KBM-7 (cell line): ENCODE measurements at regions not wholly inside any gene's neighbourhood (a gene's known extent, or its start where the extent isn't known, plus 50 kb on each side); places are given as distances from the start of the nearest gene placed in this dataset.

Experiments
- DNase-seq: peaks from one replicate; pipeline ENCODE4 v3.0.0-alpha.2; 2015
- in situ Hi-C: fragments of 300-500 bp; cut with MboI; formaldehyde crosslinking; loops from 2 replicates; pipeline ENCODE4 v1.14.3; 2020; ENCODE audit warnings: low sequenced_read_pairs, low pct_unique_long_range_greater_than_20kb, mixed read lengths

DNA sequence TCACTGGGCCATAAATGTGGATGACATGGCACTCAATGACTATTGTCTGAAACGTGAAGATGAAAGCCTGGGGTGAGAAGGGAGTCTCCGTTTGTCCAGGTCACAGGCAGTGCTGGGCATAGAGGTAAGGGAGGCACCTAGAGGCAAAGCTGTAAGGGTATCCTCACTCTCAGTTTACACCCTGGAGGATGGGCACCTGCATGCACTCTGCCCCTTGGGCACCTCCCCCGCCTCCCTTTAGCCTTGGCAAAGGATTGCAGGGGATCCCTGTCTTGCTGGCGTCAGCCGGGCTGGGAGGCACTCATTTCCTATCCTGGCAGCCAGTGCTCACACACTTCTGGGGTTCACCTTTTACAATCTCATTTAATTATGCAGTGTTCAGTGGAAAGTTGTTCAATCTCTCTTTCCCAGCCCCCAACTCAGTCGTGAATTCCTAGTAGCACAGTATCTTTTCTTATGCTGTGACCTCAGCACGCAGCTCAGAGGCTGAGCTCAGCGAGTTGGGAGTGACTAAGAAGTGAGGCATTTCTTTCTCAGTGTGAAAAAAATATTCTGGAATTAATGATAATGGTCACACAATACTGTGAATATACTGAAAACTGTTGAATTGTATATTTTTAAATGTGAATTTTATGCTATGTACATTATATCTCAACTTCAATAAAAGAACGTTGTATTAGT, 866.6 kb downstream of the BRD1 start:
- in situ Hi-C loops, result no loop called here

DNA sequence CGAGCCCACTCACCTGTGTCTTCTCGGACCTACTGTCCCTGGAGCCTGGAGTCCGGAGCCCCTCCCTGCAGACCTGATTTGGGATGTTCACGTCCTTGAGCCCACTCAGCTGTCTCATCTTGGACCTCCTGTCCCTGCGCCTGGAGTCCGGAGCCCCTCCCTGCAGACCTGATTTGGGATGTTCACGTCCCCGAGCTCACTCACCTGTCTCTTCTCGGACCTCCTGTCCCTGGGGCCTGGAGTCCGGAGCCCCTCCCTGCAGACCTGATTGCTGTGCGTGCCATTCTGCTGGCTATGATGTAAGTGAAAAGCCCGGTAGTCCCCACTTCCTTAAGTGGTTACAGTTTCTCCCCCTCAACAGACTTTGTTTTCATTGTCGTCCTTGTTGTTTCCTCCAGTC, 867.1 kb downstream of the BRD1 start:
- DNase-seq, result no peak
- in situ Hi-C loops, result no loop called here

More for the DNA sequence above, 866.6 kb downstream of the BRD1 start:
- no peak for DNase-seq

DNA sequence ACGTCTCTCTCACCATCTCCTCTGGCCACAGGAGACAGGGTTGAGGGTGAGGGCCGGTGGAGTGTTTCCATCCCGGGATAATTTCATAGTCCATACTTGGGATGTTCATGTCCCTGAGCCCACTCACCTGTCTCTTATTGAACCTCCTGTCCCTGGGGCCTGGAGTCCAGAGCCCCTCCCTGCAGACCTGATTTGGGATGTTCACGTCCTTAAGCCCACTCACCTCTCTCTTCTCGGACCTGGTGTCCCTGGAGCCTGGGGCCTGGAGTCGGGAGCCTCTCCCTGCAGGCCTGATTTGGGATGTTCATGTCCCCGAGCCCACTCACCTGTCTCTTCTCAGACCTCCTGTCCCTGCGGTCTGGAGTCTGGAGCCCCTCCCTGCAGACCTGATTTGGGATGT, 868.2 kb downstream of the BRD1 start:
- no peak for DNase-seq
- in situ Hi-C loops, result no loop called here

DNA sequence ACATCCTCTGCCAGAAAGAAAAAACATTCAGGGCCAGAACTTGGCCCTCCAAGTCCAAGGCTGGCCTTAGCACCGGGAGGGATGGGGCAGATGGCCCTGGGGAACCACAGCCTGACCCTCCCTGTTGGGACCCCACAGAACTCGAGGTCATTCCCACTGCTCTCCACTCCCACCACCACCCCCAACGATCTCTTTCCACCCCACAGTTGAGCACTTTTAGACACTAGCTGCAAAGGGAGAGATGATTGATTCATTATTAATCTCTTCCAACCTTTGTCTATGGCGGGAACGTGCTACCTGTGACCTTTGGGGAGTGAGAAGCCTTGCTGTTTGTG, 869.7 kb downstream of the BRD1 start:
- in situ Hi-C loops, result no loop called here
- no peak for DNase-seq

DNA sequence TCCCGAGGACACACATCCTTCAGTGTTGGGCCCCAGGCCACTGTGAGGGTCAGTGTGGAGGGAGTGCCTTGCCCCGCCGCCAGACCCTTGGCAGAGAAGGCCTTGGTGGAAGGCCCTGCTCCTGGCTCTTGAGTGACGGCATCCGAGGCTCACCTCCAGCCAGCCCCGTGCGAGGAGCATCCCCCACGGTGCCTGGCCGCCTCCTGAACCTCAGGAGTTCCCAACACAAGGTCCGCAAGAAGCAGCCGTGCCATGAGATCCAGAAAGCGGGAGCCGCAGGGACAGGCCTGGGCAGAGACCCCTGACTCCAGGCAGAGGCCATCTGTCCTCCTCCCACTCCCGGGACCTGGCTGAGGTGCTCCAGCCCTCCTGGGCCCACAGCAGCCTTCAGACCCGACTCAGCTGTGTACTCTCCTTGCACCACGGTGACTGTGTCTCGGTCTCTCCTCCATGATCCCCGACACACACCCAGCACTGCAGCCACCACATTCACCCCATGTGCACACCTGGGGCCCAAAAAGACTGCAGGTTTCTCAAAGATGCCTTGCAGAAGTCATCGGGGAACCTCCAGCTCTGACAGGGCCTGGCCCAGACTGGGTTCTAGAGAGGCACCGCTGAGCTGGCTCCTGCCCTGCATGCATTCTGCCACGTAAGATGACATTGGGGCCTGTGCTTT, 870.2 kb downstream of the BRD1 start:
- in situ Hi-C loops, result no loop called here

DNA sequence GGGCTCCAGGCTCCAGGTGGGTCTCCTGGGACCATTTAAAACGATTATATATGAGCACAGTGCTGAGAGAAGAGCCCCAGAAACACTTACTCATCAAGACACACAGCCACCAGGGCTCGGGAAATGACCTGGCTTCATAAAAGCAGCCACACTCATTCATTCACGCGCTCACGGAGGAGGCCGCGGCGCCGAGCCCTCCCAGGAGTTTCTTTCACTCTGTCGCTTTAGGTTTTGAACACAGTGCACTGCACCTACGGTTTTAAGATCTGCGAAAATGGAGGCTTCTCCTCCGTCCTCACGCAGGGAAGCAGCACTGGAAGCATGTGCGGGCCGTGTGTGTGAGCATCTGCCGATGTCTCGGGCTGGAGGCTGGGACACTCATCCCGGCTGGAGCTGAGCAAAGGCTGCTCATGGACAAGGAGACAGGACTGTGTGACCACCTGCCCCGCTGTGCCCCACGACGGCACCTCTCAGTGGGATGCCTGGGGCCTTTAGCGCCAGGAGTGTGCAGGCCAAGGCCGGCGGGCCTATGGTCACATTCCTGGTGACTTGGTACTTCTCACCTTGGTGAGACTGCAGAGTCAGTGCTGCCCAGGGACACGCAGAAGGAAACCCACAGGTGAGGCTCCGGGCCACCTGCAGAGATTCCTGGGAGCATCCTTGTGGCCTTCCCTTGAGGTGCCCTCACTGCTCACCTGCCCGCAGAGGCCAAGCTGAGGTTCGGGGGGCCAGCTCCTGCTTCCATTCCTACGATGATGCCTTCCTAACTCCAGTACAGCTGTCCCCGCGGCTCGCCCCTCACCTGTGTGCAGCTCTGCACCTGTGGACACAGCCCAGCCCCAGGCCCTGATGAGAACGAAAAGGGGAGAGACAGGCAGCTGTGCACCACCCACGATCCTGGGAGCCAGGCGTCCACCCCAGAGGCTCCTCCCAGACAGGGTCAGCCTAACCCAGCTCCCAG, 872.0 kb downstream of the BRD1 start:
- in situ Hi-C loops, result no loop called here
- DNase-seq, result no peak

More for the DNA sequence above, 870.2 kb downstream of the BRD1 start:
- DNase-seq, result no peak

DNA sequence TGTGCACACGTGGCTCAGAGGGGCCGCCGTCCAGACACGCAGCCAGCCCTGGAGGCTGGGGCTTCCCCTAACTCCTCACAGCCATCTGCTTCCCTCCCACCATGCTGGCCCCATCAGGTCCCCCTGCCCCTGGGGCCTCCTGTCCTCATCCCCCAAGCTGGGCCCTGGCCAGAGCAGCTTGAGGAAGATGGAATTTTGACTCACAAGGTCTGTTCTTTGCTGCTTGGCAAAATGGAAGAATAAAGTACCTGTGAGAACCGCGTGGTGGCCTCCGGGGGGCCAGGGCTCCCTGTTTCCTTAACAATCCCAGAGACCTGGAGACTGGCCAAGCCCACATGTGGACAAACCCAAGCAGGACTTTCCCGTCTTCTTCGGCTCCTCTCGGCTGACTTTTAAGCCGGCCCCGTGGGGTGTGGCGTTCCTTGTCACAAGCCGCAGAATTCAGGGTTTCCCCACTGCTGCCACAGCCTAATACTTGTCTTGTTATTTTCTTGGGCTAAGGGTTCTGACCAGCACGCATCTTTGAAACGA, 872.8 kb downstream of the BRD1 start:
- no peak for DNase-seq
- in situ Hi-C loops, result no loop called here

DNA sequence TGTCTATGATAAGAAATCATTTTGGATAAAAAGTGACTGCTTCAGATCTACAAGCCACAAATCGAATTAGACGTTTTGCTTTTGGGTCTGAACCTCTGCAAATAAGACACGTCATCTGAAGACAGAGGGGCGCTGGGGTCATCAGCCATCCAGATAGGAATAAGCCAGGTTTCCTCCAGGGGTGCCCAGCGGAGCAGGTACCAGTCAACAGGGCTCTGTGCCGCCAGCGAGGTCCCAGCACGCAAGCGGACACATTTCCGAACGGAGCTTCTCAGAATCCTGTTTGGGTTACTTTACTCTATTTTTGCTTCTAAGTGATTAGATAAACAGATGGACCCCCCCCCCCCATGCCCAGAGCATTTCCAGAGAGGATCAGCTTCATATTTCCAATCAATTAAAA, 873.8 kb downstream of the BRD1 start:
- in situ Hi-C loops, result no loop called here
- no peak for DNase-seq

DNA sequence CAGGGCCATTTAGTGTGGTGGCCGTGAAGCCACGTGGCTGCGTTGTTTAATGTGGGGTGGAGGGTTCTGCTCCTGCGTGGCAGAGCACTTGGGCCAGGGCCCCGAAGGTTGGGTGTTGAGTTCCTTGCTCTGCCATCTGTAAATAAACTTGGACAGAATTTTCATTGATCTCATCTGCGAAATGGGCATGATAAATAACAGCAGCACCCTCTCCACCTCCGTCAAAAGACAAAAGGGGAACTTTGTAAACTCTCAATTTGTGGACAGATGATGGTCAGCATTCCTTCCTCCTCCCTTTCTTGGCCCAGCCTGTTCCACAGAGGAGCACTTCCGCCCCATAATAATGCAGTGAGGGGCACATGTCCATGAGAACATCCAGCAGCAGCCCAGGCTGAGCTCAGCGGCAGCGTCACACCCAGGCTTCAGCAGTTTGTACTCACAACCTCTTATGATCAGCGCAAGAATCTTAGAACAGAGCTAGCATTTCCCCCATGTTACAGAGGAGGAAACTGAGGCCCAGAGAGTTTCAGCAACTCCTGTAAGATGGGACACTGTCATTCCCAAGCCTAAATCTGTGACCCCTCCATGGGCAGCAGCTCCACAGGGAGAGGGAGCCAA, 874.5 kb downstream of the BRD1 start:
- in situ Hi-C loops, result no loop called here
- no peak for DNase-seq

DNA sequence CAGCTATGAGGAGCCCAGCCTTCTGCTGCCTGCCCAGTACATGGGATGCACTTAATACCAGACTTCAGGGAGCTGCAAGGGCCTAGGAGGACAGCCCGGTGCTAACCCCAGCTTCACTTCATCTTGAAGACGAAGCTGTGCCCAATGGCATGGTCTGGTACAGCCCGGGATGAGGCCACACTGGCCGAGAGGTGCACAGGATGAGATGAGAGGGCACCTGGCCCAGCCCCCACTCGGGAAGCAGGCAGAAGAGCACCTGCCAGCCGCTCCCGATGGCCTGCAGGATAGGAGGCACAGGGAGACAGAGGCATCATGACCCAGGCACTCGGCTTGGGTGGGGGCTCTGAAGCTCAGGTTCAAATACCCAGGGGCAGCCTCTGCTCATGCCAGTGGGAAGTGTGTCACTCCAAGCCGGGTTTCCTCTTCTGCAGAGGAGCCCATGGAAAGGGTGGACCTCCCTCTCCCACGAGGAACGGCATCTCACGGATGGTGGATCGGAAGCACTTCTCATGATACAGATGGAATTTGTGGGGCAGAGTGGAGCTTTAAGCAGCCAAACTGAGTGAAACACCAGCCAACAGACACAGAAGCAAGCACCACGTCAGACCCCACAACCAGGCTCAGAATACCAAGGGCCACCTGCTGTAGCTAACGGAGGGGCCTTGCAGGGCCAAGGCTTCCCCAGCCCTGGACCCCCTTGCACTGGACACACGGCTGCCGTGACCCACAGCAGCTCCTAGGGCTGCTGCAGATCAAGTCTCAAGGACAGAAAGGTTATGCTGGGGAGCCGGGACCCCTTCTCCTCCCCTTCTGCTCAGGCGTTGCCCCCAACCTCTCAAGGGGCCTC, 875.2 kb downstream of the BRD1 start:
- in situ Hi-C loops, result no loop called here
- no peak for DNase-seq

DNA sequence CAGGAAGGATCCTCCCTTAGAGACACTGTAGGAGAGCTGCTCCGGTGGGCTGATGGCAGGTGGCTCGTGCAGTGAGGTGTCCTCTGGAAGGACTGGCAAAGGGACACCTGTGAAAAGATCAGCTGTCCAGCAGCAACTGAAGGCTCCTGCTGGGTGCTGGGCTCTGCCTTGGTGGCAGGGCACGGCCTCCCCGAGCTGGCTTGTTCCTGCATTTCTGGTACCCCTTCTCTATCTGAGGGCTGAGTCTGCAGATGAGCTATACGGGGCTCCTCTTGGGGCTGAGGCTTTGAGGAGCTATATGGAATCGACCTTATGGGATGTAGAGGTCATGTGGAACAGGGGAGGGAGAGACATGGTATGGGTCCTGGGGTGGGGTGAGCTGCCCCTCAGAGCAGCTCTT, 875.8 kb downstream of the BRD1 start:
- in situ Hi-C loops, result no loop called here
- no peak for DNase-seq

DNA sequence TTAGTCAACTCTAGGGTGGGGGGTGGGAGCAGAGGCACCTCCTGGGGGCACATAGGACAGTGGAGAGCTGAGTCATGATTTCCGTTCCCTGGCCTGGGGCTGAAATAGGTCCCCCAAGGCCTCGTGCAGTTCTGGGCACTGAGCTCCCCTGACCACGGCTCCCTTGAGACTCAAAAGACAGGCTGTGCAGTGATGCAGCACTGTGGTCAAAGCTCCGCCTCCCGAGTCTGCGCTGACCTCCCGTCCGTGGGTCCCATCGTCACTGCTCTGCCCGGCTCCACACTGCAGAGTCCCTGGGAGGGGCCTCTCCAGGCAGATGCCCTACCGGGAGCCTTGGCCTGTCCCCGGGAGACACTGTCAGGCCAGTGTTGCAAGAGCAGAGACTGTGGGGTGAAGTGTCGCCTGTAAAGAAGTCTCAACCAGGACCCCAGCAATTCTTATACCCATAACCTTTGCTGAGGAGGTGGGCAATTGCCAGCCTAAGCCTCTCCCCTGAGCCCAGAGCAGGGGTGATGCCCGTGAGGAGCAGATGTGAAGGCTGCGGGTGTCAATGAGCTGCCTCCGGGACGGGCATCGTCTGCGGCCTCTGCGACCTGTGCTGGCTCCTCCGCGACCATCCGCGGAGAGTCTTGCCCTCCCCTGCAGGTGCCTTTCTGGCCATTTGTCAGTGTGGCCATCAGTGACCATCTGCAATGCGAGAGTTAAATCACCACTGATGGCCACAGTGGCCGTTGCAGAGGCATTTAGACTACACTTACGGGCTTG, 877.3 kb downstream of the BRD1 start:
- in situ Hi-C loops, result no loop called here
- no peak for DNase-seq

DNA sequence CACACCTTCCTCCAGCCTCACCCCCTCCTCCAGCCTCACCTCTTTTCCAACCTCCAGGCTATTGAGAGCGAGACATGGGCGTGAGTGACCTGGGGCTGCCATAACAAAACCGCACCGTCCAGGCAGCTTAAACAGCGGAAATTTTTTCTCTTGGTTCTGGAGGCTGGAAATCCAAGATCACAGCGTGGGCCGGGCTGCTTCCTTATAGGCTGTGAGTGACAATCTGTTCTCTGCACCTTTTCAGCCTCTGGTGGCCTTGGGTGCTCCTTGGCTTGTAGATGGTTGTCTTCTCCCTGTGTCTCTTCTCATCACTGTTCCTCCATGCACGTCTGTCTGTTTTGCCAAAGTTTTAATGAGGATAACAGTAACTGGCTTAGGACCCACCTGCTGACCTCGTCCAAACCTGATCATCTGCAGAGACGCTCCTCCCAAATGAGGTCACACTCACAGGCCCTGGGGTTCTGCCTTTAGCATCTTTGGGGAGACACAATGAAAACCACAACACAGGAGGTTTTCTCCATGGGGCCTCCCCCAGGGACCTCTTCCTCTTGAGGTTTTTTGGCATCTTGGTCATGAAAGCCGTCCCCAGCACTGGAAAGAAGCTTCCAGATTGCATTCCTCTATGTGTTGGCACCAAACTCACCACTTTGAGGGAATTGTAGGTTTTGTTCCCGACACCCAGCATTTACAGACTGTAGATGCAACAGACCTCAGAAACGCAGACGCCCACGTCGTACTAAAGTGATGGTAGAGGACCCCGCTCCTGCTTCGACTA, 878.1 kb downstream of the BRD1 start:
- DNase-seq, result no peak
- in situ Hi-C loops, result no loop called here

DNA sequence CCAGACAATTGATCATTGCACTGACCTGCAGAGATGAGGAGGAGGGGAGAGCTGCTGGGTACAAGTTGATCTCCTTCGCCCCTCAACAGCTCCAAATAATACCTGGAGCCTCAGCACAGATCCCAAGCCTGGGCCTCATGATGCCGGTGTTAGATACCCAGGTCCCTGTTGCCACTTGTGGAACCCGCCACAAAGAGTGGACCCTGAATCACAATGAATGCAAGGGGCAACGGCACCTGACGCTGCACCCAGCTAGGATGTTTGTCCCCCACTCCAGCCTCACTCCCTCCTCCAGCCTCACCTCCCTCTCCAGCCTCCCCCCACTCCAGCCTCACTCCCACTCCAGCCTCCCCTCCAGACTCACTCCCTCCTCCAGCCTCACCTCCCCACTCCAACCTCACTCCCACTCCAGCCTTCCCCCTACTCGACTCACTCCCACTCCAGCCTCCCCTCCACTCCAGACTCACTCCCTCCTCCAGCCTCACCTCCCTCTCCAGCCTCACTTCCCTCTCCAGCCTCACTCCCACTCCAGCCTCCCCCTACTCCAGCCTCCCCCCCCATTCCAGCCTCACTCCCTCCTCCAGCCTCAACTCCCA, 879.0 kb downstream of the BRD1 start:
- no peak for DNase-seq
- in situ Hi-C loops, result no loop called here

DNA sequence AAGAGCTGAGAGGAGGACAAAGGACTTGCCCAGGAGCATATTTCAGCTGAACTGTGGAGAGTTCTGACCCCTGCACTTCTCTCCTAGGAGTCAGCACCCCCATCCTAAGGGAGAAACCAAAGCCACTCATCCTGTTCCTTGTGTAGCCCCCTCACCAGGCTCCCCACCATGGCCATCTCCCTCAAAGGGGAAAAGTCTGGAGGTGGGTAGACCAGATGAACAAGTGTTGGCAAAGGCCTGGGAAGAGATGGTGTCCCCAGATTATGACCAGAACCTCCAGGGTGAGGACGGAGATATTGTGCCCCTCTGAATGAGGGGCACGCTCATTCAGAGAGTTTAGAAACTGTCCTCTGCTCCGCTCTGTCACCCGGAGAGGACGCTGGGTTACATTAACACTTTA, 880.0 kb downstream of the BRD1 start:
- in situ Hi-C loops, result no loop called here
- no peak for DNase-seq

DNA sequence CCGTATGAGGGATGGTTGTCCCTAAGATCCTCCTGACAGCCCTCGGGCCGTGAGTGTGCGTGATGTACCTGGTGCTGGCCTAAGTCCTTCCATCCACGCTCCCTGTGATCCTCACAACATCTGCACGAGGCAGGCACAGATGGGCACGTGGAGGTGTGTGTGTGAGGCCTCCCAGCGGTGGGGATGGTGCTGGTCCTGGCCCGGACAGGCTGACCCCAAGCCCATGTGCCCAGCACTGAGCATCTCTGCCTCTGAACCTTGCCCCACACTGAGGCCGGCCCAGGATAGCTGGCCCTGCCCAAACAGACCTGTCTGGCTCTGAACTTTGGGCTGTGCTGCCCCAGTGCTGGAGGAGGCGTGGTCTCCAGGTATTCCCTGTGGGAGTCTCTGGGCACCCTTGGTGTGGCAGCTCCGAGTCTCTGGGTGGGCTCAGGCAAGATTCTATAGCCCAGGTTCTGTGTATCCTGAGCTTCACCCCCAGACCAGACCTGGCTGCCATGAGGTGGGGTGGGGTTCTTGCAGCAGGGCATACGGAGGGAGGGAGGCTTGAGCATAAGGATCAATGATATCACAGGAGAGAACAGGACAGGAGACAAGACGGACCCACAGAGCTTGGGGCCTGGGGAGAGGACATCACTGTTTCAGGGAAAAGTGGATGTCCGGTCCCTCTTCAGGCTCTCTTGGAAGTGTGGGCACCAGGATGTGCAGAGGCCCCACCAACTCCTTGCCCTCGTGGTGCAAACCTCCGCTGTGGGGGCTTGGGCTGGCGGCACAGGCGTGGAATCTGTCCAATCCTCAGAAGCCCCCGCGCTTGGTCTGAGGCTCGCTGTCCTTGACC, 881.8 kb downstream of the BRD1 start:
- in situ Hi-C loops, result no loop called here
- no peak for DNase-seq
